ENCODE measurements at regions not wholly inside any gene's neighbourhood (a gene's known extent, or its start where the extent isn't known, plus 50 kb on each side); places are given as distances from the start of the nearest gene placed in this dataset.

GRCh38 chr9:103755441-103755840, 338.7 kb upstream of the SMC2 start:
- TF ChIP-seq JUN (IDR thresholded peaks at IDR 0.05; ENCODE audit: borderline replicate concordance, insufficient read depth, insufficient read length, low read depth) = no peak
- TF ChIP-seq POLR2A (IDR thresholded peaks at IDR 0.05; ENCODE audit: low read depth, low read length) = no peak
- TF ChIP-seq, protein P1, sequence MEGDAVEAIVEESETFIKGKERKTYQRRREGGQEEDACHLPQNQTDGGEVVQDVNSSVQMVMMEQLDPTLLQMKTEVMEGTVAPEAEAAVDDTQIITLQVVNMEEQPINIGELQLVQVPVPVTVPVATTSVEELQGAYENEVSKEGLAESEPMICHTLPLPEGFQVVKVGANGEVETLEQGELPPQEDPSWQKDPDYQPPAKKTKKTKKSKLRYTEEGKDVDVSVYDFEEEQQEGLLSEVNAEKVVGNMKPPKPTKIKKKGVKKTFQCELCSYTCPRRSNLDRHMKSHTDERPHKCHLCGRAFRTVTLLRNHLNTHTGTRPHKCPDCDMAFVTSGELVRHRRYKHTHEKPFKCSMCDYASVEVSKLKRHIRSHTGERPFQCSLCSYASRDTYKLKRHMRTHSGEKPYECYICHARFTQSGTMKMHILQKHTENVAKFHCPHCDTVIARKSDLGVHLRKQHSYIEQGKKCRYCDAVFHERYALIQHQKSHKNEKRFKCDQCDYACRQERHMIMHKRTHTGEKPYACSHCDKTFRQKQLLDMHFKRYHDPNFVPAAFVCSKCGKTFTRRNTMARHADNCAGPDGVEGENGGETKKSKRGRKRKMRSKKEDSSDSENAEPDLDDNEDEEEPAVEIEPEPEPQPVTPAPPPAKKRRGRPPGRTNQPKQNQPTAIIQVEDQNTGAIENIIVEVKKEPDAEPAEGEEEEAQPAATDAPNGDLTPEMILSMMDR (IDR thresholded peaks at IDR 0.05; ENCODE audit: extremely low read depth in 1 of 2, insufficient read depth in 1 of 2, low read depth in 1 of 2, low read length in 2 of 2) = no peak
- no peak for TF ChIP-seq MYC (IDR thresholded peaks at IDR 0.05; ENCODE audit: low read depth, low read length)
- TF ChIP-seq MAX (IDR thresholded peaks at IDR 0.05; ENCODE audit: insufficient read depth, insufficient read length) = no peak
